Neural progenitor cell (in vitro differentiated cells): ENCODE measurements at regions not wholly inside any gene's neighbourhood (a gene's known extent, or its start where the extent isn't known, plus 50 kb on each side); places are given as distances from the start of the nearest gene placed in this dataset.

Experiments
- DNase-seq: peaks from one replicate; pipeline ENCODE4 v3.0.0-alpha.2; 2016; ENCODE audit warnings: low spot score
- H2AFZ ChIP-seq: fragments of 200-600 bp; sonication (generic); replicated peaks from 2 replicates; pipeline ENCODE4 v1.6.1; 2016; ENCODE audit warnings: antibody characterized with exemption
- H3F3A ChIP-seq: fragments of 200-600 bp; sonication (generic); 2 replicates; pipeline ENCODE4 v1.6.1; 2016; ENCODE audit warnings: antibody characterized with exemption, low read depth
- H3K27ac ChIP-seq: fragments of 200-600 bp; sonication (generic); 2 replicates; pipeline ENCODE4 v1.5.1; 2016; ENCODE audit warnings: mild to moderate bottlenecking
- H3K27me3 ChIP-seq: fragments of 200-600 bp; sonication (generic); 2 replicates; pipeline ENCODE4 v1.6.1; 2016; ENCODE audit warnings: mild to moderate bottlenecking, moderate library complexity
- H3K36me3 ChIP-seq: fragments of 200-600 bp; sonication (generic); 2 replicates; pipeline ENCODE4 v1.5.1; 2016
- H3K4me1 ChIP-seq: fragments of 200-600 bp; sonication (generic); 2 replicates; pipeline ENCODE4 v1.6.1; 2016; ENCODE audit warnings: mixed run types
- H3K4me2 ChIP-seq: fragments of 200-600 bp; sonication (generic); 2 replicates; pipeline ENCODE4 v1.6.1; 2016
- H3K4me3 ChIP-seq: fragments of 200-600 bp; sonication (generic); 2 replicates; pipeline ENCODE4 v1.5.1; 2016
- H3K79me2 ChIP-seq: fragments of 200-600 bp; sonication (generic); 2 replicates; pipeline ENCODE4 v1.6.1; 2016; ENCODE audit warnings: low read depth
- H3K9ac ChIP-seq: fragments of 200-600 bp; sonication (generic); 2 replicates; pipeline ENCODE4 v1.6.1; 2016
- H3K9me3 ChIP-seq: fragments of 200-600 bp; sonication (generic); 2 replicates; pipeline ENCODE4 v1.5.1; 2016; ENCODE audit warnings: low read depth
- H4K20me1 ChIP-seq: fragments of 200-600 bp; sonication (generic); 2 replicates; pipeline ENCODE4 v1.6.1; 2016; ENCODE audit warnings: low read depth
- H3K27ac Mint-ChIP-seq: 3 replicates; pipeline ENCODE4 v1.8.0; 2021; ENCODE audit warnings: mixed read lengths
- H3K27me3 Mint-ChIP-seq: 2 replicates; pipeline ENCODE4 v1.8.0; 2022; ENCODE audit warnings: low read depth, mild to moderate bottlenecking, inconsistent platforms, moderate library complexity, mixed read lengths; ENCODE audit not compliant: insufficient read depth
- H3K36me3 Mint-ChIP-seq: 3 replicates; pipeline ENCODE4 v1.8.0; 2021; ENCODE audit warnings: mixed read lengths
- H3K4me1 Mint-ChIP-seq: 3 replicates; pipeline ENCODE4 v1.8.0; 2021; ENCODE audit warnings: mixed read lengths
- H3K4me3 Mint-ChIP-seq: 3 replicates; pipeline ENCODE4 v1.8.0; 2021; ENCODE audit warnings: mild to moderate bottlenecking, moderate library complexity, mixed read lengths
- H3K9me3 Mint-ChIP-seq: 3 replicates; pipeline ENCODE4 v1.8.0; 2020; ENCODE audit warnings: mixed read lengths
- EZH2 ChIP-seq: fragments of 200-600 bp; sonication (generic); IDR thresholded peaks from 2 replicates; pipeline ENCODE4 v1.6.1; 2017; ENCODE audit warnings: antibody characterized with exemption, mild to moderate bottlenecking, moderate library complexity
- EZH2phosphoT487 ChIP-seq: fragments of 200-600 bp; sonication (generic); IDR thresholded peaks from 2 replicates; pipeline ENCODE4 v1.6.1; 2017; ENCODE audit warnings: antibody characterized with exemption
- TF ChIP-seq, protein P1 (sequence below): fragments of 200-600 bp; sonication (generic); IDR thresholded peaks from 2 replicates; pipeline ENCODE4 v1.5.1; 2017; ENCODE audit warnings: antibody characterized with exemption, mild to moderate bottlenecking

DNA sequence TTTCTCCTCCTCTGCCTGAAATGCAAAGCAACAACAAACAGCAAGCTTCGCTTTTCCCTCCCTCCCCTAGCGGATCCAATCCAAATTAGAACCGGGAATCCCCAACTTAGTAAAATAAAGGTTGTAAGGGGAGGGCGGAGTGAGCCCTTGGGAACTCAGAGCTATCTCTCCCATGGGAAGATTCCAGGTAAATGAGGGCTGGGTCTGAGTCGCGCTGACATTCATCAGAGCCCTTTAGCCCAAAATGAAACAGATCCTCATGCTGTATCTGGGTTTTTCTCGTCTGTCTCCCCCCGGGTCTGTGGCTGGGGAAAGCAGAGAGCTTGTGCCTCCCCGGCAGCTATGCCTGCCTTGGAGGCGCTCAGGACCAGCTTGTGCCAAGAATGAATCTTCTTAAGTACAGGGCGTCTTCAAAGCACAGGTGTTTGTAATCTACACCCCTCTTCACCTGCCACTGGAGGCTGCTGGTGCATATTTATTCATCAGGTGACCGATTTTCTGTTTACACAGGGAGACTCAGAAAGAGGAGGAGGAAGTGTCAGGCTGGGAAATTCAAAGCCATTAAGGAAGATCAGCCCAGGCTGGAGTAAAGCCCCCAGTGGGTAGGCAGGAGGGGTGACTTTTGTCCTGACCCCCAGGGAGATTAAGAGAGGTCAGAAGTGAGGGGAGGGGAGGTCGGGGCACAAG, 55.0 kb upstream of the GSE1 start:
- DNase-seq = no peak
- H3K36me3 Mint-ChIP-seq = no peaks in the 10 kb centered on the region
- H3F3A ChIP-seq = peaks cover 52% of the 10 kb centered on the region
- H3K79me2 ChIP-seq = peaks cover 4% of the 10 kb centered on the region
- H2AFZ ChIP-seq = no peak overlapping the region
- no peaks in the 10 kb centered on the region for H3K9me3 Mint-ChIP-seq
- H3K27ac Mint-ChIP-seq = no peak overlapping the region
- peaks cover 54% of the 10 kb centered on the region for H3K27me3 ChIP-seq
- H3K4me3 ChIP-seq = peak overlapping the region; percentile 61
- H4K20me1 ChIP-seq = peaks cover 32% of the 10 kb centered on the region
- no peak overlapping the region for H3K27ac ChIP-seq
- H3K9ac ChIP-seq = no peak overlapping the region
- peaks cover 47% of the 10 kb centered on the region for H3K4me1 ChIP-seq
- peaks cover 24% of the 10 kb centered on the region for H3K27me3 Mint-ChIP-seq
- H3K4me2 ChIP-seq = peak overlapping the region; percentile 94
- no peaks in the 10 kb centered on the region for H3K36me3 ChIP-seq
- H3K4me1 Mint-ChIP-seq = peaks cover 69% of the 10 kb centered on the region
- peak overlapping the region; percentile 81 for H3K4me3 Mint-ChIP-seq
- no peak for TF ChIP-seq EZH2
- no peak for TF ChIP-seq EZH2phosphoT487
- TF ChIP-seq, protein P1, sequence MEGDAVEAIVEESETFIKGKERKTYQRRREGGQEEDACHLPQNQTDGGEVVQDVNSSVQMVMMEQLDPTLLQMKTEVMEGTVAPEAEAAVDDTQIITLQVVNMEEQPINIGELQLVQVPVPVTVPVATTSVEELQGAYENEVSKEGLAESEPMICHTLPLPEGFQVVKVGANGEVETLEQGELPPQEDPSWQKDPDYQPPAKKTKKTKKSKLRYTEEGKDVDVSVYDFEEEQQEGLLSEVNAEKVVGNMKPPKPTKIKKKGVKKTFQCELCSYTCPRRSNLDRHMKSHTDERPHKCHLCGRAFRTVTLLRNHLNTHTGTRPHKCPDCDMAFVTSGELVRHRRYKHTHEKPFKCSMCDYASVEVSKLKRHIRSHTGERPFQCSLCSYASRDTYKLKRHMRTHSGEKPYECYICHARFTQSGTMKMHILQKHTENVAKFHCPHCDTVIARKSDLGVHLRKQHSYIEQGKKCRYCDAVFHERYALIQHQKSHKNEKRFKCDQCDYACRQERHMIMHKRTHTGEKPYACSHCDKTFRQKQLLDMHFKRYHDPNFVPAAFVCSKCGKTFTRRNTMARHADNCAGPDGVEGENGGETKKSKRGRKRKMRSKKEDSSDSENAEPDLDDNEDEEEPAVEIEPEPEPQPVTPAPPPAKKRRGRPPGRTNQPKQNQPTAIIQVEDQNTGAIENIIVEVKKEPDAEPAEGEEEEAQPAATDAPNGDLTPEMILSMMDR = no peak
- no peaks in the 10 kb centered on the region for H3K9me3 ChIP-seq

DNA sequence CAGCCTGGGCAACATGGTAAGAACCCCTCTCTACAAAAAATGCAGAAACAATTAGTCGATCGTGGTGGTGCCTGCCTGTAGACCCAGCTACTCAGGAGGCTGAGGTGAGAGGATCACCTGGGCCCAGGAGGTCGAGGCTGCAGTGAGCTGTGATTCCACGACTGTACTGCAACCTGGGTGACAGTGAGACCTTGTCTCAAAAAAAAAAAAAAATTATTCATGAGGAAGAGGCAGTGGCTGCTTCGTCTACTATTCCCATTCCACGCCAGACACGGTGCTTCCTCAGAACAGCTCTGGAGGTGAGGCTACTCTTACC, 52.2 kb upstream of the GSE1 start:
- H3K4me1 Mint-ChIP-seq = peaks cover 79% of the 10 kb centered on the region
- peaks cover 36% of the 10 kb centered on the region for H3K4me1 ChIP-seq
- H3K4me3 ChIP-seq = no peak overlapping the region

DNA sequence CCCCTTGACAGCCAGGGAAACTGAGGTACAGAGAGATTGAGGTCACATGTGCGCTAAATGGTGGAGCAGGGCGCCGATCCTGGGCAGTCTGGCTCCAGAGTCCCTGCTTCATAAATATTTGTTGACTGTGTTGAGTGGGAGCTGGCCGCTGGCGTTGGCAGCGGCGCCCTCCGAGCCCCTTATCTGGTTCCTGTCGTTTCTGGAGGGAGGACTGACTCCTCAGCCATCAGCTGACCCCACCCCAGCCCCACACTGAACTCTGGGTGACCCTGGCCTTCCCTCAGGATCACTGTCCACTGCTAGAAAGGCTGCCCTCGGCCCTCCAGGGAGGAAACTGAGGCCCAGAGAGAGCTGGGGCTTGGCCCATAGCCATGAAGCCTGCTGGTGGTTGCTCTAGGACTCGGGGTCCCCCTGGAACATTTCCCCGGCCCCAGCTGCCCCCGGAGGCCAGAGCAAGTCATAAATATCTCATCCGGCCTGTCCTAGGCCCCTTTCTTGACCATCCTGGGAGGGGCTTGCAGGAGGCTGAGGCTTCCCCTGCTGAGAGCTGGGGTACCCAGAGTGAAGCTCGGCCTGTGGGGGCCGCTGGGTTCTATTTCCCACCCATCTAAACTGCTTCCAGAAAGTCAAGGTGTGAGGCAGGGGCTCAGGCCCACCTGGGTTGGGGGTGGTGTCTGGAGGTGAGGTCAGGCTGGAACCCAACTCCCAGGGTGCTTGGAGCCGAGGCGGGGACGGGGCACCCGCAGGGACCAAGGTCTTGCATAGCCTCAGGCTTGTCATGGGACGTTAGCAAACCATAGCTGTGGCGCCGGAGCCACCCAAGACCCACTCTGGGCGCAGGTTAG, 51.7 kb upstream of the GSE1 start:
- Histone ChIP-seq H3K27ac (no peak overlapping the region), H3K4me1 (peaks cover 38% of the 10 kb centered on the region), H3K9ac (no peak overlapping the region), H3K27me3 (peaks cover 30% of the 10 kb centered on the region), H3K9me3 (no peaks in the 10 kb centered on the region), H3K79me2 (peaks cover 4% of the 10 kb centered on the region), H3K4me3 (no peak overlapping the region), H4K20me1 (peaks cover 39% of the 10 kb centered on the region), H3K4me2 (no peak overlapping the region), H3K36me3 (no peaks in the 10 kb centered on the region), H2AFZ (no peak overlapping the region), H3F3A (peaks cover 31% of the 10 kb centered on the region)
- H3K36me3 Mint-ChIP-seq = no peaks in the 10 kb centered on the region
- H3K27me3 Mint-ChIP-seq = peaks cover 28% of the 10 kb centered on the region
- no peaks in the 10 kb centered on the region for H3K9me3 Mint-ChIP-seq
- H3K4me3 Mint-ChIP-seq = no peak overlapping the region
- H3K27ac Mint-ChIP-seq = no peak overlapping the region
- peaks cover 82% of the 10 kb centered on the region for H3K4me1 Mint-ChIP-seq
- no peak for TF ChIP-seq EZH2phosphoT487
- TF ChIP-seq, protein P1 = no peak
- no peak for TF ChIP-seq EZH2
- DNase-seq = no peak

More for the DNA sequence above, 52.2 kb upstream of the GSE1 start:
- Mint-ChIP-seq H3K4me3 (no peak overlapping the region), H3K27me3 (peaks cover 28% of the 10 kb centered on the region), H3K27ac (no peak overlapping the region), H3K36me3 (no peaks in the 10 kb centered on the region), H3K9me3 (no peaks in the 10 kb centered on the region)
- Histone ChIP-seq H3K27me3 (peaks cover 36% of the 10 kb centered on the region), H3K9me3 (no peaks in the 10 kb centered on the region), H4K20me1 (peaks cover 38% of the 10 kb centered on the region), H2AFZ (no peak overlapping the region), H3K9ac (no peak overlapping the region), H3K36me3 (no peaks in the 10 kb centered on the region), H3K79me2 (peaks cover 4% of the 10 kb centered on the region), H3K27ac (no peak overlapping the region), H3K4me2 (no peak overlapping the region), H3F3A (peaks cover 29% of the 10 kb centered on the region)
- TF ChIP-seq, protein P1 = no peak
- no peak for TF ChIP-seq EZH2phosphoT487
- no peak for TF ChIP-seq EZH2
- no peak for DNase-seq
